ENCODE measurements at regions not wholly inside any gene's neighbourhood (a gene's known extent, or its start where the extent isn't known, plus 50 kb on each side); places are given as distances from the start of the nearest gene placed in this dataset.
A peak's percentile ranks its signal among the peaks of the same experiment; 100 is the strongest.
"Not testable (repeated sequence)": the region's sequence is repeated elsewhere in the genome, so short reads cannot be mapped to it uniquely, and the experiment has no call there.

DNA sequence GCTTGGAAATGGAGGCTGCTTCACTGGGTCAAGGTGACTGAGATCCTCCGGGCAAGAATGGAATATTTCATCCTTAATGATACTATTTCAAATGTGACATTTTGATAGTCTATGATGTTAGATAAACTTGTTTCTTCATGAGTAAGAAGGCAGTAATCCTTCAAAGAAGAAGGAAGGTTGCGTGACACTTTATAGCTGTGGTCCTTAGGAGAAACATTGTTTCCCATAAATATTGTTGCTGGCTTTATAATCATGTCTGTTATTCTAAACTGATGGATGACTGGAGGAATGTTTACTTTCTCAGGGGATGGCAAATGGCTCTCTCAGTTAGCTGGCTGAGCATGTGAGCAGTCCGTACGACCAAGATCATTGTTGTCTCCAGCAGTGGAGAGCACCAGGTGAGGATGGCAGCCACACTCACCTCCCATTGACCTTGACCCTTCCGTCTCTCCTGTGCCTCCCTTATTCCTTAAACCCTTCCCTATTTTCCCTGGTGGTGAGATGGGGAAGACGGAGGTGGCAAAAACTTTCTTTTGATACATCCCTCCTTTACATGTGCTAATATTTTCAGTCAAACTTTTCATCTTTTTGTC lies 171.2 kb upstream of the OLIG3 start:
- WGBS, 10 experiments: 56 to 100% (median 72%) methylated on average over 1 to 6 of the region's 6 CpGs
- in situ Hi-C loops (cut with MboI; ENCODE audit: low pct_unique_long_range_greater_than_20kb in 2 of 9, low sequenced_read_pairs in 9 of 9, unreplicated experiment in 9 of 9): no loop called here
- ATAC-seq (replicated peaks in 6 of 8): peak in 4 of 8 experiments; percentile 30 to 84 (median 76)
- Histone ChIP-seq H3K27ac (no peak overlapping the region), H3K4me3 (no peak overlapping the region), H3K4me1 (replicated peaks in 1 of 2) (peaks cover 2 to 7% of the 10 kb centered on the region in 2 donors)

DNA sequence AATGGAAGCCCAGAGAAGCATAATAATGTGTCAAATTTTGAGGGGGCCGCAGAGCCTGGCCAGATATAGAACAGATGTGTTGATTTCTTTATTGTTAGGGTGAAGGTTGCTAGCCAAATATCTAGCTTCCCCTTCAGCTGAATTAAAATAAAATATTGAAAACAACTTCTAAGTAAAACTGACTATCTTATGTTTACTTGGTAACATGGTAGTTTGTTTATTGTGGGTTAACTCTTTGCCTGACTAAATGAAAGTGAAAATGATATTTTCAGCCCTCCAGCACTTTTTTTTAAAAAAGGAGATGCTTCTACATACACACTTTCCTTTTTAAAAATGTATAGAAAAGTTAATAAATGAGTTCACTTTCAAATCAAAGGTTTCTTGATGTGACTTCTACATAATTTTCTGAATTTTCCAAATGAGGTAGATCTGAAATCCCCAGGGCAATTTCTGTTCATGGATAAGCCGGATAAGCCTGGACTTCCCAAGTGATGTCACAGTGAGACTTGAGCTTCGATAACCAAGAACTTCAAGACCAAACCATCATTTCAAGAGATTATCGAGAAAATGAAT lies 172.1 kb upstream of the OLIG3 start:
- Histone ChIP-seq H3K27ac (no peak overlapping the region), H3K4me1 (replicated peaks in 1 of 2) (peaks cover 0 to 3% of the 10 kb centered on the region in 2 donors), H3K4me3 (no peak overlapping the region)
- 0 to 100% (median 92%) methylated on average over 1 to 4 of the region's 4 CpGs for WGBS, 10 experiments
- in situ Hi-C loops (cut with MboI; ENCODE audit: low pct_unique_long_range_greater_than_20kb in 2 of 9, low sequenced_read_pairs in 9 of 9, unreplicated experiment in 9 of 9): no loop called here
- no peak for ATAC-seq (replicated peaks in 6 of 8)

DNA sequence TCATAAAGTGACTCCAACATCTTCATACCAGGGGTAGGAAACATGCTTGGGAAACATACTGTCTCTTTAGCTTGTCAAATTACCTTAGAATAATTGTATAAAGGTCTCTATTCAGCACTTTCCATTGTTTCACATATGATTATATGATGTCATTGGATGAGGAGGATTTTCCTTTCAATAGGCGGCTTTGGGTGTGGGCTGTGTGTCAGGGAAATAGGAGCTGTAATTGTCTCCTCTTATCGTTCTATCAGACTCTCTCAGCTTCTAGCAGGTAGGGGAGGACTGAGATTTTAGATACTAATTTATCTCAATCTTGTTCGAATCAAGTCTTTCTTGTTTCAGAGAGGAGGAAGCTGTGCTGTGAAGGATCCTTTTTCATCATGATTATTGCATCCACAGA lies 179.4 kb upstream of the OLIG3 start:
- H3K4me1 ChIP-seq (replicated peaks in 1 of 2): no peaks in the 10 kb centered on the region
- peak in 1 of 8 experiments; percentile 15 for ATAC-seq (replicated peaks in 6 of 8)
- H3K4me3 ChIP-seq: no peak overlapping the region
- 44 to 100% (median 61%) methylated on average over 1 to 3 of the region's 3 CpGs; no CpG with 5 or more reads in 1 of the 10 experiments for WGBS, 10 experiments
- in situ Hi-C loops (cut with MboI; ENCODE audit: low pct_unique_long_range_greater_than_20kb in 2 of 9, low sequenced_read_pairs in 9 of 9, unreplicated experiment in 9 of 9): no loop called here
- no peak overlapping the region for H3K27ac ChIP-seq

DNA sequence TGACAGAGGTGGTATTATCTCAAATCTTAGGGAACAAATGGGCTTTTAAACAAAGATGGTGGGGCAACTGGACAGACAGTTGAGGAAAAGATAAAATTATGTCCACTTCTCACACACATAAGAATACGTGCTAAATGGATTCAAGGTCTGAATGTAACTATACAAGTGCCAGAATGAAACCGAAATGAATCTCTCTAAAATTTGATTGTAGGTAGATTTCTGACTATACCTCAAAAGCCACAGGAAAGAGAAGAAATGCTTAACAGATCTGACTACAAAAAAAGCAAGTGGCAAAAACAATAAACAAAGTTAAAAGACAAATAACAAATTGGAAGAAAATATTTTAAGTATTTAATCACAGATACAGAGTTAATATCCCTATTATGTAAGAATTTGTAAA lies 182.7 kb upstream of the OLIG3 start:
- H3K27ac ChIP-seq: no peak overlapping the region
- WGBS, 10 experiments: 24 to 96% (median 88%) methylated on average over 2 of the region's 2 CpGs; no CpG with 5 or more reads in 1 of the 10 experiments
- no peak for ATAC-seq (replicated peaks in 6 of 8)
- in situ Hi-C loops (cut with MboI; ENCODE audit: low pct_unique_long_range_greater_than_20kb in 2 of 9, low sequenced_read_pairs in 9 of 9, unreplicated experiment in 9 of 9): no loop called here
- H3K4me1 ChIP-seq (replicated peaks in 1 of 2): no peaks in the 10 kb centered on the region
- no peak overlapping the region for H3K4me3 ChIP-seq

DNA sequence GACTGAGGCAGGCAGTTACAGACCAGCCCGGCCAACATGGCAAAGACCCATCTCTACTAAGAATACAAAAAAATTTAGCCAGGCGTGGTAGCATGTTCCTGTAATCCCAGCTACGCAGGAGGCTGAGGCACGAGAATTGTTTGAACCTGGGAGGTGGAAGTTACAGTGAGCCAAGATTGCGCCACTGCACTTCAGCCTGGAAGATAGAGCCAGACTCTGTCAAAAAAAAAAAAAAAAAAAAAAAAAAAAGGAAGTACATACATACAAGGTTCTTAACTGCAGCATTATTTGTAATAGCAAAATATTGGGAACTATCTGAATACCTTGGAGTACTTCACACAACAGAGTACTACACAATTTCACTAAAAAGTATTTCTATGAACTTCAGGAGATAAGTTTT lies 183.5 kb upstream of the OLIG3 start:
- WGBS, 10 experiments: 42 to 100% (median 95%) methylated on average over 1 to 5 of the region's 5 CpGs
- Histone ChIP-seq H3K27ac (no peak overlapping the region), H3K4me3 (no peak overlapping the region), H3K4me1 (replicated peaks in 1 of 2) (no peaks in the 10 kb centered on the region)
- in situ Hi-C loops (cut with MboI; ENCODE audit: low pct_unique_long_range_greater_than_20kb in 2 of 9, low sequenced_read_pairs in 9 of 9, unreplicated experiment in 9 of 9): no loop called here
- no peak for ATAC-seq (replicated peaks in 6 of 8)

DNA sequence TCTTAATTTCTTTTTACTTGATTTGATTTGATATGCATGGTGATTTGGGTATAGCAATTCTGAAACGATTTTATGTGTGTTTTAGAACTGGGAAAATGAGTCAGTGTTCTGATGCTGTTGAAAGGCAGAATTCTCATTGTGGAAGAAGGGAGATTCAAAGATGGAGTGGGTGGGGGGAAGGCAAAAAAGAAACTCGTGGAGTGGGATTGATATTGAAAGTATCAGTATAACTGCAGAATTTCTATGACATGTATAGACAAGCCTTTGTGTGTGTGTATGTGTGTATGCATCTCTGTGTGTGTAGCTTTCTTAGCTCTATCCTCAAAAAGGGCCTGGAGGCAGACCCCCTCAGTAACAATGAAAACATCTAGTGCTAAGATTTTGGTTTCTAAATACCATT lies 184.3 kb upstream of the OLIG3 start:
- H3K4me3 ChIP-seq: no peak overlapping the region
- no peak for ATAC-seq (replicated peaks in 6 of 8)
- no peak overlapping the region for H3K27ac ChIP-seq
- in situ Hi-C loops (cut with MboI; ENCODE audit: low pct_unique_long_range_greater_than_20kb in 2 of 9, low sequenced_read_pairs in 9 of 9, unreplicated experiment in 9 of 9): no loop called here
- WGBS, 10 experiments: 31 to 83% (median 47%) methylated on average over 1 to 2 of the region's 2 CpGs
- H3K4me1 ChIP-seq (replicated peaks in 1 of 2): no peaks in the 10 kb centered on the region

DNA sequence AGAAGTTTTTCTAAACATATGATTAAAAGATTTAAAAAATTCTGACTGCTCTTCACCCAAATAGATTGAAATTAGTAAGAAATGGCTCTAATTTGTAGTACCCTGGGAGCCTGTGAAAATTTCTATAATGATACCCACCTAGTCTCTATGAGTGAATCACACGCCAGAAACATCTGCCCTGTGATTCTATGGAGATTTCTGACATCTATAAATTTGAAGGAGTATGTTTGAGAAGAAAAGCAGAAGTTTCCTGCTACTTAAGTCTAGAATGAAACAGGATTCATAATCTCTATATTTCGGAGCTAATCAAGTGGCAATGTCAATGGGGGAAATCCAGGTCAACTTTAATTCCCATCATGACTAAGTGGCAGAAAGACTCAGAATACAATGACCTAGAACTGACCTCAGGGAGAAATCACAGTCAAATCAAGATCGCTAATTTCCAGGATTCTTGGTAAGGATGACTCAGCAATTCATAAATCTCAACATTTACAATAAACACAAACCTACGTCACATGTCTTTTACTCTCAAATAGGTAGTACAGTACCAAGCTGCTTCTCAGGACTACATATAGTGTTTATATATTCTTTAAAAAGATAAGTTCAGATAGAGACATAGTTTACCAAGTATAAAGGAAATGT lies 186.2 kb upstream of the TNFAIP3 start:
- 64 to 100% (median 87%) methylated on average over 2 to 4 of the region's 4 CpGs; no CpG with 5 or more reads in 1 of the 10 experiments for WGBS, 10 experiments
- no peaks in the 10 kb centered on the region for H3K4me1 ChIP-seq (replicated peaks in 1 of 2)
- in situ Hi-C loops (cut with MboI; ENCODE audit: low pct_unique_long_range_greater_than_20kb in 2 of 9, low sequenced_read_pairs in 9 of 9, unreplicated experiment in 9 of 9): no loop called here
- no peak overlapping the region for H3K4me3 ChIP-seq
- no peak overlapping the region for H3K27ac ChIP-seq
- peak in 5 of 8 experiments; percentile 22 to 59 (median 47) for ATAC-seq (replicated peaks in 6 of 8)

DNA sequence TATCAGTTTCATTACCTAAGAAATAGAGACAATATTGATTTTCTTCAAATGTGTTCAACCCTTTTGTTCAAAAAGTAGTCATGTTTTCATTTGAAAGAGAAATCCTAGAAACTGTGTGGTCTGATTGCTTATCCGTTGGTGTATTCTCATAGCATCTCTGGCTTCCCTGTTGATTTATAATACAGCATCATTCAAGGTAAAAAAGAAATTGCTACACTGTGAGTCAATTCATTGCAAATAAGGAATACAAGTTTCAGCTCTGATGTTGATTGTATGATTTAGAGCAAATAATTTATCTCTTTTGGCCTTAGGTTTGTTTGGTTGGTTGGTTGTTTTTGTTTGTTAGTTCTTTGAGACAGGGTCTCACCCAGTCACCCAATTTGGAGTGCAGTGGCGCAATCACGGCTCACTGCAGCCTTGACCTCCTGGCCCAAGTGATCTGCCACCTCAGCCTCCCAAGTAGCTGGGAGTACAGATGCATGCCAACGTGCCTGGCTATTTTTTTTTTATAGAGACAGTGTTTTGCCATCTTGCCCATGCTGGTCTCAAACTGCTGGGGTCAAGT lies 185.5 kb upstream of the TNFAIP3 start:
- Histone ChIP-seq H3K4me3 (no peak overlapping the region), H3K4me1 (replicated peaks in 1 of 2) (no peaks in the 10 kb centered on the region), H3K27ac (no peak overlapping the region)
- WGBS, 10 experiments: 50 to 100% (median 88%) methylated on average over 1 to 4 of the region's 4 CpGs
- in situ Hi-C loops (cut with MboI; ENCODE audit: low pct_unique_long_range_greater_than_20kb in 2 of 9, low sequenced_read_pairs in 9 of 9, unreplicated experiment in 9 of 9): no loop called here
- no peak for ATAC-seq (replicated peaks in 6 of 8)

DNA sequence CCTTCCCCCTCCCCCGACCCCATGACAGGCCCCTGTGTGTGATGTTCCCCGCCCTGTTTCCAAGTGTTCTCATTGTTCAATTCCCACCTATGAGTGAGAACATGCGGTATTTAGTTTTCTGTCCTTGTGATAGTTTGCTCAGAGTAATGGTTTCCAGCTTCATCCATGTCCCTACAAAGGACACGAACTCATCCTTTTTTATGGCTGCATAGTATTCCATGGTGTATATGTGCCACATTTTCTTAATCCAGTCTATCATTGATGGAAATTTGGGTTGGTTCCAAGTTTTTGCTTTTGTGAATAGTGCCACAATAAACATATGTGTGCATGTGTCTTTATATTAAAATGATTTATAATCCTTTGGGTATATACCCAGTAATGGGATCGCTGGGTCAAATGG lies 184.4 kb upstream of the TNFAIP3 start:
- H3K4me1 ChIP-seq (replicated peaks in 1 of 2); in situ Hi-C loops (cut with MboI; ENCODE audit: low pct_unique_long_range_greater_than_20kb in 2 of 9, low sequenced_read_pairs in 9 of 9, unreplicated experiment in 9 of 9); H3K4me3 ChIP-seq; ATAC-seq (replicated peaks in 6 of 8); H3K27ac ChIP-seq: not testable (repeated sequence)
- WGBS, 10 experiments: 100% methylated on average over 1 of the region's 5 CpGs; no CpG with 5 or more reads in 8 of the 10 experiments

DNA sequence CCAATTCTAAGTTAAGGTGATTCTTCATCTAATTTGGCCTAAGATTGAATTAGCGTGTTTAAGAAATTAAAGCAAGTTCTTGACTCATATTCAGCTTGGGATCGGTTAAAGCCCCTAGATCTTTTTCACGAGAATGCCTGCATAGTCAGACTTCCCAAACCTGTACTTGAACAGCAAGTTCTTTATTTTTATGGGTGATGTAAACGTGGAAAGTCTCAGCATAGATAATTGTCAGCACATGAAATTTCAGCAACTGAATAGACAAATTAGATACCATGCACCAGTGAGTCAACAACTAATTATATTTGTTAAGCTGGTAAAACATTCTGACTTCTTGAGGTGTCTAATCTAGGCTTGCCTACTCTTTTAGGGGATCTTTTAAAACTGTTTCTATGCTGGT lies 183.1 kb upstream of the TNFAIP3 start:
- Histone ChIP-seq H3K4me3 (no peak overlapping the region), H3K4me1 (replicated peaks in 1 of 2) (no peaks in the 10 kb centered on the region), H3K27ac (no peak overlapping the region)
- no peak for ATAC-seq (replicated peaks in 6 of 8)
- 33 to 90% (median 61%) methylated on average over 1 to 4 of the region's 4 CpGs; no CpG with 5 or more reads in 2 of the 10 experiments for WGBS, 10 experiments
- in situ Hi-C loops (cut with MboI; ENCODE audit: low pct_unique_long_range_greater_than_20kb in 2 of 9, low sequenced_read_pairs in 9 of 9, unreplicated experiment in 9 of 9): no loop called here

DNA sequence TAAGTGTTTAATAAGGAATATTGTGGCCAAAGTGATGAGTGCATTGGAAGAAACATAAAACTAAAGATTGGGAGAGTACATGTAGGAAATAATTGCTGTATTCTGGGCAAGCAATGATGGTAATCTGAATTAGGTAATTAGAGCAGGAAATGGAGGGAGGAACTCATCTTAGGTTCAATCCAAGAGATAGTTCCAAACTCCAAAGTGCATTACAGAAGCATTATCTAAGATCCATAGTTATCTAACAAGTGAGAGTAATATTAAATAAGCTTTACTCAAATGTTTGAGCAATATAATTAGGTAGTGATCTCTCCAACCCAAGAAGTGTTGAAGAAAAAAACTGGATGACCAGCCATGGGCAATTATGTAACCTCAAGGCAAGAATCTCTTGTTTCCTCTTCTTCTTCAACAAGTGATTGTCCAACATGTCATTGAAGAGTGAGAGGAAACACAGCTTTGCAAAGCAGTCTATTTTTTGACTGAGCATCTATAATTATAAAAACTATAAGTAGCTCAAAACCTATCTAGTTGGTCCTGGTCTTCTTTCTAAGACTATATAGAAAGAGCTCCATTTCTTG lies 181.2 kb upstream of the TNFAIP3 start:
- no peaks in the 10 kb centered on the region for H3K4me1 ChIP-seq (replicated peaks in 1 of 2)
- in situ Hi-C loops (cut with MboI; ENCODE audit: low pct_unique_long_range_greater_than_20kb in 2 of 9, low sequenced_read_pairs in 9 of 9, unreplicated experiment in 9 of 9): no loop called here
- no peak overlapping the region for H3K4me3 ChIP-seq
- H3K27ac ChIP-seq: no peak overlapping the region
- no peak for ATAC-seq (replicated peaks in 6 of 8)

DNA sequence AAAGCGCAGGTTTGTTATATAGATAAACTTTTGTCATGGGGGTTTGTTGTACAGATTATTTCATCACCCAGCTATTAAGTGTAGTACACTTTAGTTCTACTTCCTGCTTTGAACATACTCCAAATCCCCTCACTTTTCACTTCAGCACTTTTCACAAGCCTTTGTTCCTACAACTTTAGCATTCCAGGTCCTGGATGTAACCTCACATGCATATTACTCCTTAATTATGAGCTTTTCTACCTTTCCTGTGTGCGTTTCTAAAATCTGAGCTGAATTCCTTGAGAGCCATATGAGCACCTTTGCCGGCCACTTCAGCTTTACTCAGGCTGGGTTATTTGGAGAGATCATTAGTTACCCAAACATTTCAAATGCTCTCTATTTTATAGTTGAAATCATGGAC lies 179.2 kb upstream of the TNFAIP3 start:
- ATAC-seq (replicated peaks in 6 of 8): no peak
- WGBS, 10 experiments: 58 to 100% (median 87%) methylated on average over 1 to 3 of the region's 3 CpGs
- no peak overlapping the region for H3K4me3 ChIP-seq
- H3K27ac ChIP-seq: no peak overlapping the region
- in situ Hi-C loops (cut with MboI; ENCODE audit: low pct_unique_long_range_greater_than_20kb in 2 of 9, low sequenced_read_pairs in 9 of 9, unreplicated experiment in 9 of 9): no loop called here
- no peaks in the 10 kb centered on the region for H3K4me1 ChIP-seq (replicated peaks in 1 of 2)

DNA sequence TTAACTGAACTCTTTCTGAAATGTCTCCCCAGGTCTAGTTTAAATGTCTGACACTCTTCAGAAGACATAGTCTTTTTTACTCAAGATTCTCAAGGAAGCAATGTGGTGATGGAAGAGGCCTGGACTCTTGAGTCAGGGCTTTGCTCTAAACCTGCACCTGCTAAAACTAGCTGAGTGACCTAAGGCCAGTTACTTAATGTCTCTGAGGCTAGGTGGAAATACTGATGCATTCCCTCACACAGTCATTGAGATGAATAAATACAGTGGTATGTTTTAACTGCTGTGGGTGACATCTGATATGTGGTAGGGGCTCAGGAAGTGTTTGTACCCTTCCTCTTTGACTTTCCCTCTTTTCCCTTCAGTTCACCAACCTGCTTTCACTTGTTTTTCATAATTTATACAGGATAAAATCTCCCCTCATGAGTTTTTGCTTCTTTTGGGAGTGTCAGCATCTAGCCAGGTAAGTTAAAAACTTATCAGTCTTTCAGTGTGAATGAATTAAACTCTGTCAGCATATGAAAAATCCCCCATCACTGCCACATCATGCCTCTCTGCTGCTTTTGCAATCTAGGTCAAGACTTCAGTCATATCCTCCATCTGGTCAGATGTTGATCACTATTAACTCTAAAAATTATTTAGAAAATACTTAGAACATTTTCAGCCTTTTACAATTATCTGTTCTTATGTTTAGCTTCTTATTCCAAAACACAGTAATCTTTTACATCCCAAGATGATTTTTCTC lies 178.7 kb upstream of the TNFAIP3 start:
- ATAC-seq (replicated peaks in 6 of 8): no peak
- in situ Hi-C loops (cut with MboI; ENCODE audit: low pct_unique_long_range_greater_than_20kb in 2 of 9, low sequenced_read_pairs in 9 of 9, unreplicated experiment in 9 of 9): no loop called here
- Histone ChIP-seq H3K4me1 (replicated peaks in 1 of 2) (no peaks in the 10 kb centered on the region), H3K4me3 (no peak overlapping the region), H3K27ac (no peak overlapping the region)

Data from motor neuron (in vitro differentiated cells).